ENCODE measurements at regions not wholly inside any gene's neighbourhood (a gene's known extent, or its start where the extent isn't known, plus 50 kb on each side); places are given as distances from the start of the nearest gene placed in this dataset.
"Not testable (repeated sequence)": the region's sequence is repeated elsewhere in the genome, so short reads cannot be mapped to it uniquely, and the experiment has no call there.

GRCh38 chr1:189313488-189313887, 1164.2 kb downstream of the BRINP3 start:
- no peak for DNase-seq

- DNase-seq, result no peak
Measured at GRCh38 chr1:189315035-189315901, 1162.4 kb downstream of the BRINP3 start.

GRCh38 chr1:189323091-189323490, 1154.6 kb downstream of the BRINP3 start:
- DNase-seq, result no peak

- not testable (repeated sequence) for DNase-seq
Measured at GRCh38 chr1:189331071-189331470, 1146.6 kb downstream of the BRINP3 start.

GRCh38 chr1:189336115-189337100, 1141.3 kb downstream of the BRINP3 start:
- no peak for DNase-seq

GRCh38 chr1:189349607-189350006, 1128.1 kb downstream of the BRINP3 start:
- no peak for DNase-seq

- no peak for DNase-seq
Measured at GRCh38 chr1:189350983-189351616, 1126.6 kb downstream of the BRINP3 start.

- no peak for DNase-seq
Measured at GRCh38 chr1:189351960-189352359, 1125.7 kb downstream of the BRINP3 start.

GRCh38 chr1:189356206-189356605, 1121.5 kb downstream of the BRINP3 start:
- no peak for DNase-seq

GRCh38 chr1:189357317-189357716, 1120.3 kb downstream of the BRINP3 start:
- no peak for DNase-seq

GRCh38 chr1:189369612-189370011, 1108.1 kb downstream of the BRINP3 start:
- no peak for DNase-seq

- no peak for DNase-seq
Measured at GRCh38 chr1:189374816-189375215, 1102.8 kb downstream of the BRINP3 start.

GRCh38 chr1:189405419-189405818, 1072.2 kb downstream of the BRINP3 start:
- no peak for DNase-seq

GRCh38 chr1:189409774-189410173, 1067.9 kb downstream of the BRINP3 start:
- no peak for DNase-seq

GRCh38 chr1:189424746-189425331, 1052.8 kb downstream of the BRINP3 start:
- DNase-seq, result no peak

GRCh38 chr1:189429610-189430009, 1048.1 kb downstream of the BRINP3 start:
- no peak for DNase-seq

- DNase-seq, result no peak
Measured at GRCh38 chr1:189431447-189431846, 1046.2 kb downstream of the BRINP3 start.

- DNase-seq, result no peak
Measured at GRCh38 chr1:189432753-189433152, 1044.9 kb downstream of the BRINP3 start.

- no peak for DNase-seq
Measured at GRCh38 chr1:189434461-189434860, 1043.2 kb downstream of the BRINP3 start.

- no peak for DNase-seq
Measured at GRCh38 chr1:189435398-189435797, 1042.3 kb downstream of the BRINP3 start.

GRCh38 chr1:189438808-189439207, 1038.9 kb downstream of the BRINP3 start:
- no peak for DNase-seq

GRCh38 chr1:189463166-189463565, 1014.5 kb downstream of the BRINP3 start:
- no peak for DNase-seq

GRCh38 chr1:189496768-189497167, 980.9 kb downstream of the BRINP3 start:
- no peak for DNase-seq
